HCT116 (cell line): ENCODE measurements at regions not wholly inside any gene's neighbourhood (a gene's known extent, or its start where the extent isn't known, plus 50 kb on each side); places are given as distances from the start of the nearest gene placed in this dataset.

ENCODE experiments used
- ATAC-seq: fragments of 200-7000 bp; cut with Tn5 transposase; 2 replicates; pipeline ENCODE4 v1.9.1; 2020; ENCODE audit warnings: mild to moderate bottlenecking, moderate library complexity
- BruUV-seq: library from RNA; stranded (reverse); fragments of 400-500 nt; replicated peaks from 2 replicates; lab custom pipeline; 2021; lab: Mats Ljungman, UMichigan
- CTCF ChIA-PET: fragments of 300-600 bp; sonication (Branson Sonifier 250); formaldehyde crosslinking; loops from one replicate; lab custom pipeline; 2021; ENCODE audit warnings: antibody characterized with exemption; lab: Charles Lee
- POLR2A ChIA-PET: fragments of 300-600, 350-600 bp; sonication (Branson Sonifier 250); formaldehyde crosslinking; loops from one replicate; lab custom pipeline; 2021; ENCODE audit warnings: antibody characterized with exemption; lab: Charles Lee
- RAD21 ChIA-PET, 2 experiments: fragments of 300-600 bp; sonication (Branson Sonifier 250); formaldehyde crosslinking; loops; one replicate each; lab custom pipeline; 2023; ENCODE audit warnings: low total read pairs in 2 of 2; ENCODE audit not compliant: uncharacterized antibody in 2 of 2, unreplicated experiment in 2 of 2, low non-redundant PET in 1 of 2; lab: Charles Lee
- DNase-seq: peaks from one replicate; pipeline ENCODE4 v3.0.0-alpha.2; 2010; ENCODE audit warnings: low read depth, low spot score
- H2AFZ ChIP-seq: fragments of 200-600 bp; shearing (Covaris generic), sonication (generic); 2 replicates; pipeline ENCODE4 v1.6.1; 2017; ENCODE audit warnings: low read depth, mixed run types, mixed read lengths, antibody characterized with exemption, low read length; ENCODE audit not compliant: poor library complexity, severe bottlenecking
- H3K27ac ChIP-seq: 2 replicates; pipeline ENCODE4 v1.5.1; 2012; ENCODE audit warnings: low read depth, low read length
- H3K27me3 ChIP-seq: fragments of 200-600 bp; sonication (generic); 2 replicates; pipeline ENCODE4 v1.6.1; 2016; ENCODE audit warnings: mixed run types, low read length, mixed read lengths; ENCODE audit not compliant: insufficient read depth
- H3K36me3 ChIP-seq, 2 experiments: fragments of 200-500 bp in 1 of 2; fragments of 200-600 bp in 1 of 2; sonication (Bioruptor generic) in 1 of 2; sonication (generic) in 1 of 2; 2 replicates each; pipeline versions ENCODE4 v1.5.1 to v1.6.1; 2014 to 2016; ENCODE audit warnings: low read length in 2 of 2, inconsistent platforms in 1 of 2, mixed read lengths in 1 of 2, mixed run types in 1 of 2; ENCODE audit not compliant: insufficient read depth in 2 of 2, control insufficient read depth in 1 of 2
- H3K4me1 ChIP-seq, 2 experiments: fragments of 200-600 bp in 1 of 2; sonication (generic) in 1 of 2; 2 replicates each; pipeline versions ENCODE4 v1.5.1 to v1.6.1; 2012 to 2017; ENCODE audit warnings: low read length in 2 of 2, inconsistent platforms in 1 of 2, mild to moderate bottlenecking in 1 of 2, mixed read lengths in 1 of 2, mixed run types in 1 of 2, moderate library complexity in 1 of 2; ENCODE audit not compliant: insufficient read depth in 2 of 2, control insufficient read depth in 1 of 2
- H3K4me2 ChIP-seq: fragments of 200-600 bp; sonication (generic); 2 replicates; pipeline ENCODE4 v1.6.1; 2017; ENCODE audit warnings: mixed run types, low read length, mixed read lengths
- H3K4me3 ChIP-seq, 2 experiments: fragments of 200-600 bp in 1 of 2; sonication (generic) in 1 of 2; replicated peaks in 1 of 2; 2 replicates each; pipeline ENCODE4 v1.5.1; 2011 to 2016; ENCODE audit warnings: low read length in 2 of 2, control low read depth in 1 of 2, low read depth in 1 of 2, mild to moderate bottlenecking in 1 of 2, mixed read lengths in 1 of 2, mixed run types in 1 of 2
- H3K79me2 ChIP-seq: fragments of 200-600 bp; sonication (generic); 2 replicates; pipeline ENCODE4 v1.6.1; 2017; ENCODE audit warnings: mild to moderate bottlenecking, mixed run types, low read length, moderate library complexity, mixed read lengths; ENCODE audit not compliant: insufficient read depth
- H3K9ac ChIP-seq: fragments of 200-600 bp; sonication (generic); 2 replicates; pipeline ENCODE4 v1.6.1; 2016; ENCODE audit warnings: low read length, mixed read lengths
- H3K9me2 ChIP-seq: fragments of 200-600 bp; sonication (generic), shearing (Covaris generic); 2 replicates; pipeline ENCODE4 v1.6.1; 2017; ENCODE audit warnings: mixed run types, mild to moderate bottlenecking, moderate library complexity; ENCODE audit not compliant: insufficient read depth
- H3K9me3 ChIP-seq, 2 experiments: fragments of 200-500 bp in 1 of 2; fragments of 200-600 bp in 1 of 2; sonication (Bioruptor generic) in 1 of 2; sonication (generic) in 1 of 2; 2 replicates each; pipeline ENCODE4 v1.6.1; 2014 to 2017; ENCODE audit warnings: low read length in 2 of 2, mixed read lengths in 2 of 2, inconsistent platforms in 1 of 2, low read depth in 1 of 2, mild to moderate bottlenecking in 1 of 2, mixed run types in 1 of 2, moderate library complexity in 1 of 2; ENCODE audit not compliant: control insufficient read depth in 1 of 2, insufficient read depth in 1 of 2
- H4K20me1 ChIP-seq: fragments of 200-600 bp; sonication (generic), shearing (Covaris generic); 2 replicates; pipeline ENCODE4 v1.6.1; 2017; ENCODE audit warnings: mixed run types, mild to moderate bottlenecking, moderate library complexity; ENCODE audit not compliant: insufficient read depth
- ATF3 ChIP-seq: IDR thresholded peaks from 2 replicates; pipeline ENCODE4 v1.6.1; 2012
- CBX3 ChIP-seq: IDR thresholded peaks from 2 replicates; pipeline ENCODE4 v1.6.1; 2012; ENCODE audit warnings: low read depth
- CEBPB ChIP-seq: IDR thresholded peaks from 2 replicates; pipeline ENCODE4 v1.6.1; 2012; ENCODE audit warnings: low read depth
- EZH2phosphoT487 ChIP-seq: fragments of 200-600 bp; IDR thresholded peaks from 2 replicates; pipeline ENCODE4 v1.6.1; 2018; ENCODE audit warnings: antibody characterized with exemption, borderline replicate concordance
- POLR2A ChIP-seq: IDR thresholded peaks from 2 replicates; pipeline ENCODE4 v1.7.0; 2011; ENCODE audit warnings: borderline replicate concordance; ENCODE audit not compliant: insufficient read depth, insufficient read length; ENCODE audit errors: extremely low read depth
- SRF ChIP-seq: IDR thresholded peaks from 2 replicates; pipeline ENCODE4 v1.6.1; 2012; ENCODE audit warnings: low read depth
- TCF7L2 ChIP-seq: IDR thresholded peaks from 2 replicates; pipeline ENCODE4 v1.7.0; 2011; ENCODE audit warnings: borderline replicate concordance, inconsistent platforms; ENCODE audit not compliant: insufficient read depth, insufficient read length; ENCODE audit errors: extremely low read depth
- YY1 ChIP-seq: IDR thresholded peaks from 2 replicates; pipeline ENCODE4 v1.6.1; 2011; ENCODE audit warnings: low read length, low read depth, moderate library complexity, mild to moderate bottlenecking; ENCODE audit not compliant: insufficient replicate concordance; ENCODE audit errors: extremely low read depth
- ZFX ChIP-seq: fragments of 450-650 bp; IDR thresholded peaks from 2 replicates; pipeline ENCODE4 v1.6.1; 2017
- intact Hi-C: fragments of 100-400 bp; cut with micrococcal nuclease; formaldehyde crosslinking; loops from 2 replicates; pipeline ENCODE4 v1.10.0; 2022
- TF ChIP-seq, protein P1 (sequence below): IDR thresholded peaks from 2 replicates; pipeline ENCODE4 v1.6.1; 2012
- TF ChIP-seq, protein P2 (sequence below): IDR thresholded peaks from 2 replicates; pipeline ENCODE4 v1.6.1; 2011; ENCODE audit warnings: mild to moderate bottlenecking, low read length, moderate library complexity; ENCODE audit not compliant: insufficient replicate concordance; ENCODE audit errors: extremely low read depth

- no peak overlapping the region for H3K4me3 ChIP-seq
- no peaks in the 10 kb centered on the region for H3K4me1 ChIP-seq
- H3K27ac ChIP-seq, result no peak overlapping the region
- ATAC-seq, result no peak
- H3K9me3 ChIP-seq, result no peaks in the 10 kb centered on the region
- TF ChIP-seq CBX3, result no peak
- no peak for TF ChIP-seq SRF
- no peak for TF ChIP-seq POLR2A
- TF ChIP-seq EZH2phosphoT487, result no peak
- TF ChIP-seq, protein P1, sequence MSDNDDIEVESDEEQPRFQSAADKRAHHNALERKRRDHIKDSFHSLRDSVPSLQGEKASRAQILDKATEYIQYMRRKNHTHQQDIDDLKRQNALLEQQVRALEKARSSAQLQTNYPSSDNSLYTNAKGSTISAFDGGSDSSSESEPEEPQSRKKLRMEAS, result no peak
- TF ChIP-seq CEBPB, result no peak
- no peak for TF ChIP-seq ATF3
- no peak for TF ChIP-seq ZFX
- TF ChIP-seq YY1, result no peak
- TF ChIP-seq, protein P2, sequence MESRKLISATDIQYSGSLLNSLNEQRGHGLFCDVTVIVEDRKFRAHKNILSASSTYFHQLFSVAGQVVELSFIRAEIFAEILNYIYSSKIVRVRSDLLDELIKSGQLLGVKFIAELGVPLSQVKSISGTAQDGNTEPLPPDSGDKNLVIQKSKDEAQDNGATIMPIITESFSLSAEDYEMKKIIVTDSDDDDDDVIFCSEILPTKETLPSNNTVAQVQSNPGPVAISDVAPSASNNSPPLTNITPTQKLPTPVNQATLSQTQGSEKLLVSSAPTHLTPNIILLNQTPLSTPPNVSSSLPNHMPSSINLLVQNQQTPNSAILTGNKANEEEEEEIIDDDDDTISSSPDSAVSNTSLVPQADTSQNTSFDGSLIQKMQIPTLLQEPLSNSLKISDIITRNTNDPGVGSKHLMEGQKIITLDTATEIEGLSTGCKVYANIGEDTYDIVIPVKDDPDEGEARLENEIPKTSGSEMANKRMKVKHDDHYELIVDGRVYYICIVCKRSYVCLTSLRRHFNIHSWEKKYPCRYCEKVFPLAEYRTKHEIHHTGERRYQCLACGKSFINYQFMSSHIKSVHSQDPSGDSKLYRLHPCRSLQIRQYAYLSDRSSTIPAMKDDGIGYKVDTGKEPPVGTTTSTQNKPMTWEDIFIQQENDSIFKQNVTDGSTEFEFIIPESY, result no peak
- TF ChIP-seq TCF7L2, result no peak
- TF ChIP-seq, all 23 proteins: peak for 0
- Histone ChIP-seq H3K79me2 (no peaks in the 10 kb centered on the region), H3K9me2 (no peaks in the 10 kb centered on the region), H3K4me2 (no peak overlapping the region), H2AFZ (no peak overlapping the region), H3K27me3 (no peaks in the 10 kb centered on the region), H4K20me1 (no peaks in the 10 kb centered on the region), H3K9ac (no peak overlapping the region), H3K36me3 (no peaks in the 10 kb centered on the region)
- no peak for DNase-seq
- RAD21 ChIA-PET, result no interaction called here
- intact Hi-C loops, result no loop called here
- CTCF ChIA-PET, result no interaction called here
- POLR2A ChIA-PET, result no interaction called here
- BruUV-seq, result no TSS peak
These were observed 116.1 kb downstream of the PSMG1 start for GRCh38 chr21:39066829-39067780.
